KMS-11 (cell line): ENCODE measurements at regions not wholly inside any gene's neighbourhood (a gene's known extent, or its start where the extent isn't known, plus 50 kb on each side); places are given as distances from the start of the nearest gene placed in this dataset.

ENCODE experiments used
- H2AFZ ChIP-seq: fragments of 200-600 bp; sonication (generic); 2 replicates; pipeline ENCODE4 v1.6.1; 2016; ENCODE audit warnings: antibody characterized with exemption, mixed run types, low read depth
- H3K27ac ChIP-seq: fragments of 200-600 bp; sonication (generic); 2 replicates; pipeline ENCODE4 v1.6.1; 2016; ENCODE audit warnings: mild to moderate bottlenecking, mixed run types
- H3K27me3 ChIP-seq: fragments of 200-600 bp; sonication (generic); 2 replicates; pipeline ENCODE4 v1.6.1; 2017; ENCODE audit warnings: mild to moderate bottlenecking, low read depth, mixed run types, moderate library complexity; ENCODE audit not compliant: insufficient read depth
- H3K36me3 ChIP-seq: fragments of 200-600 bp; sonication (generic); 2 replicates; pipeline ENCODE4 v1.6.1; 2017; ENCODE audit warnings: mild to moderate bottlenecking, mixed run types; ENCODE audit not compliant: insufficient read depth
- H3K4me1 ChIP-seq: fragments of 200-600 bp; sonication (generic); 2 replicates; pipeline ENCODE4 v1.6.1; 2016; ENCODE audit warnings: mild to moderate bottlenecking, low read depth, mixed run types; ENCODE audit not compliant: poor library complexity, severe bottlenecking
- H3K4me2 ChIP-seq: fragments of 200-600 bp; sonication (generic); 2 replicates; pipeline ENCODE4 v1.7.0; 2016; ENCODE audit warnings: mild to moderate bottlenecking, mixed run types
- H3K4me3 ChIP-seq: fragments of 200-600 bp; sonication (generic); IDR thresholded peaks from 2 replicates; pipeline ENCODE4 v1.6.1; 2017; ENCODE audit warnings: low read depth, low read length, mixed read lengths; ENCODE audit not compliant: insufficient read depth
- H3K79me2 ChIP-seq: fragments of 200-600 bp; sonication (generic); 2 replicates; pipeline ENCODE4 v1.6.1; 2016; ENCODE audit warnings: low read depth, mixed run types; ENCODE audit not compliant: insufficient read depth
- H3K9ac ChIP-seq: fragments of 200-600 bp; sonication (generic); 2 replicates; pipeline ENCODE4 v1.6.1; 2016; ENCODE audit warnings: mild to moderate bottlenecking, mixed run types
- H4K20me1 ChIP-seq: fragments of 200-600 bp; sonication (generic); 2 replicates; pipeline ENCODE4 v1.6.1; 2016; ENCODE audit warnings: mild to moderate bottlenecking, mixed run types; ENCODE audit not compliant: insufficient read depth
- CTCF ChIP-seq: fragments of 200-600 bp; sonication (generic); conservative IDR thresholded peaks from 2 replicates; pipeline ENCODE4 v1.6.1; 2017; ENCODE audit warnings: low read depth, mild to moderate bottlenecking, antibody characterized with exemption, low read length, moderate library complexity, mixed read lengths

DNA sequence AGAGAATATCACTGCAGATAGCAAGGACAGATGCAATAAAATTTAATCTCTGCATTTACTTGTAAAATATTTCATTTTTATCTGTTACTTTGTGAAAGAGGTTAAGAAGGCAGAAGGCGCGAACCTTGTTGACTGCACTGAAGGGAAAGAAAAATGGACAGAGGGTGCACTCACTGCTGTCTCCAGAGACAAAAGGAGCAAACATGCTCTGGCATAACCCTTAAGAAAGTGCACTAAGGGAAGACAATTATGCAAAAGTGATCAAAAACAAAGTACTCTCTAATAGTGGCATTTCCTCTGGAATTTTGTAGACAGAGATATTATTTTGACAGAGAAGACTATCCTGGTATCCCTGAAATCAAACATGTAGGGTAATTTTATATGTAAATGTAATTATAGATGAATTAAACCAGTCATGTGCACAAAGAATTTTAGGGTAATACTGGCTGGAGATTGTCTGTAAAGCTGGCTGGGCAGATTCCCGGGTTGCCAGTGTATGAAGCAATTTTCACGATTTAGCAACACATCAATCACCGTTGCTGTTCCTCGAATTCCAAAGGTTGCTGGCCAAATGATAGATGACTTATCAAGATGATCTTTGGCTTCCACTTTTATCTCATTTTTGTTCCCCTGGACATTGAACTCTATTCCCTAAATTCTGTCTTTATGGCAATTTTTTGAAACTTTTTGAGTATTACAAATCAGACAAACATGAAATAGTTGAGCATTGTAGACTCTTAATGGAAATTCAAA is 1176.9 kb downstream of the SUCLG1 start:
- no peak overlapping the region for H3K4me2 ChIP-seq
- no peak overlapping the region for H2AFZ ChIP-seq
- H3K27ac ChIP-seq: no peak overlapping the region
- TF ChIP-seq CTCF: no peak
- no peak overlapping the region for H3K9ac ChIP-seq
- no peaks in the 10 kb centered on the region for H3K27me3 ChIP-seq
- H3K36me3 ChIP-seq: no peaks in the 10 kb centered on the region
- H3K4me3 ChIP-seq: no peak overlapping the region
- H3K4me1 ChIP-seq: no peaks in the 10 kb centered on the region
- H4K20me1 ChIP-seq: no peaks in the 10 kb centered on the region
- no peaks in the 10 kb centered on the region for H3K79me2 ChIP-seq

DNA sequence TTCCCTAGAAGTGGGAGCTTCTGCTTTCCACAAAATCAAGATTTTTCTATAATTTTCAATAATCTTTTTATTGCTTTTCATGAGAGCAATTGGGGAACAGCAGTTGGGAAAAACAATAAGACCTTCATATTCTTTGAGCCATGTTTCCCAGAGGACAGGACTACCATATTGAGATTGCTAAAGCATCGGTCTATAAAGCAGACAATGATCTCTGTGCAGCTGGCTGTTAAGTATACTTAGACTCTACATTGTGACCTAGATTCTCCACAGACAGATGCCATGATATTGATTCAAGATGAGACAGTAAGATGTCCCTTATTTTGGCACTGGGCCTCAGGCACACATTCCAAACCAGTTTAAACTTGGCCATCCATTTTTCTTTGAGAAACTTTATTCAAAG is 1178.7 kb downstream of the SUCLG1 start:
- no peak for TF ChIP-seq CTCF
- Histone ChIP-seq H3K9ac (no peak overlapping the region), H3K79me2 (no peaks in the 10 kb centered on the region), H2AFZ (no peak overlapping the region), H3K4me3 (no peak overlapping the region), H3K4me2 (no peak overlapping the region), H4K20me1 (no peaks in the 10 kb centered on the region), H3K36me3 (no peaks in the 10 kb centered on the region), H3K4me1 (no peaks in the 10 kb centered on the region), H3K27me3 (no peaks in the 10 kb centered on the region), H3K27ac (no peak overlapping the region)

DNA sequence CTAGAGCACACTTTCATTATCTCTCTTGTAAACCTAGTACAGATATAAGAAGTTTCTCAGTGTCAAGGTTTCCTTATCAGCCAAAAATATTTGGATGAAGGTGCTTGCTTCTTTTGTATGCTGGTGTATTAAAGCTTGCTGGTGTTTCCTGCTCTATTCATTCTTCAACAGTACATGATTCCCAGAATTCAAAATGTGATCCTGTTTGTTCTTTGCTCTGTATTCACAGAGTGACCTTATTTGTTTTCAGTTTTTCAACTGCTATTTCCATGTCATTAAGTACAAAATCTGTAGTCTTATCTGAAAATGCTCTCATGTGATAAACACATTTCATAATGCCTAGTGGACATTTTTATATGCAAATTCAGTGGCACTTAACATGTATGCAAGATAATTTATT is 1185.8 kb downstream of the SUCLG1 start:
- Histone ChIP-seq H2AFZ (no peak overlapping the region), H3K36me3 (no peaks in the 10 kb centered on the region), H3K27me3 (no peaks in the 10 kb centered on the region), H3K9ac (no peak overlapping the region), H3K4me3 (no peak overlapping the region), H3K27ac (no peak overlapping the region), H3K79me2 (no peaks in the 10 kb centered on the region), H3K4me2 (no peak overlapping the region), H3K4me1 (no peaks in the 10 kb centered on the region), H4K20me1 (no peaks in the 10 kb centered on the region)
- TF ChIP-seq CTCF: no peak

GRCh38 chr2:83261591-83262136 is 1197.4 kb downstream of the SUCLG1 start:
- H3K36me3 ChIP-seq: no peaks in the 10 kb centered on the region
- H3K4me2 ChIP-seq: no peak overlapping the region
- no peak for TF ChIP-seq CTCF

More at GRCh38 chr2:83261591-83262136, 1197.4 kb downstream of the SUCLG1 start:
- Histone ChIP-seq H3K79me2 (no peaks in the 10 kb centered on the region), H3K27me3 (no peaks in the 10 kb centered on the region), H3K9ac (no peak overlapping the region), H2AFZ (no peak overlapping the region), H3K27ac (no peak overlapping the region), H3K4me1 (no peaks in the 10 kb centered on the region), H4K20me1 (no peaks in the 10 kb centered on the region), H3K4me3 (no peak overlapping the region)
